RKO (cell line): ENCODE measurements at regions not wholly inside any gene's neighbourhood (a gene's known extent, or its start where the extent isn't known, plus 50 kb on each side); places are given as distances from the start of the nearest gene placed in this dataset.
"Not testable (repeated sequence)": the region's sequence is repeated elsewhere in the genome, so short reads cannot be mapped to it uniquely, and the experiment has no call there.

Source experiments
- DNase-seq: peaks from one replicate; pipeline ENCODE4 v3.0.0-alpha.2; 2016; ENCODE audit warnings: low spot score

GRCh38 chr5:27171761-27172261 is 133.4 kb upstream of the CDH9 start:
- no peak for DNase-seq

- DNase-seq: no peak
These were observed 120.4 kb upstream of the CDH9 start for GRCh38 chr5:27158775-27159174.

GRCh38 chr5:27158171-27158570 is 119.8 kb upstream of the CDH9 start:
- no peak for DNase-seq

GRCh38 chr5:27144456-27144855 is 106.1 kb upstream of the CDH9 start:
- peak; percentile 70 for DNase-seq

GRCh38 chr5:27140831-27141230 is 102.4 kb upstream of the CDH9 start:
- DNase-seq: no peak

- peak; percentile 25 for DNase-seq
These were observed 92.2 kb upstream of the CDH9 start for GRCh38 chr5:27130587-27130986.

GRCh38 chr5:27129926-27130325 is 91.5 kb upstream of the CDH9 start:
- DNase-seq: no peak

GRCh38 chr5:27125856-27126255 is 87.5 kb upstream of the CDH9 start:
- DNase-seq: no peak

GRCh38 chr5:27124590-27124989 is 86.2 kb upstream of the CDH9 start:
- peak; percentile 65 for DNase-seq

GRCh38 chr5:27119736-27120321 is 81.4 kb upstream of the CDH9 start:
- DNase-seq: not testable (repeated sequence)

- no peak for DNase-seq
These were observed 65.1 kb upstream of the CDH9 start for GRCh38 chr5:27103486-27103885.

GRCh38 chr5:27095761-27096160 is 57.4 kb upstream of the CDH9 start:
- DNase-seq: not testable (repeated sequence)

GRCh38 chr5:27093279-27093678 is 54.9 kb upstream of the CDH9 start:
- DNase-seq: no peak

- no peak for DNase-seq
These were observed 53.5 kb upstream of the CDH9 start for GRCh38 chr5:27091858-27092257.

- not testable (repeated sequence) for DNase-seq
These were observed 50.4 kb upstream of the CDH9 start for GRCh38 chr5:27088822-27089221.
